Esophagus squamous epithelium (tissue), 4 donors: ENCODE measurements at regions not wholly inside any gene's neighbourhood (a gene's known extent, or its start where the extent isn't known, plus 50 kb on each side); places are given as distances from the start of the nearest gene placed in this dataset.

Experiments used
- CTCF ChIP-seq, 6 experiments: fragments of 450-650 bp in 4 of 6; fragments of 200-600 bp in 2 of 6; sonication (generic) in 2 of 6; IDR thresholded peaks; one replicate each; pipeline ENCODE4 v1.5.1; 2016 to 2019; ENCODE audit warnings: antibody characterized with exemption in 6 of 6, mild to moderate bottlenecking in 4 of 6, moderate library complexity in 4 of 6
- POLR2A ChIP-seq, 4 donors: fragments of 450-650 bp; IDR thresholded peaks; one replicate each; pipeline ENCODE4 v1.6.1; 2017; ENCODE audit warnings: antibody characterized with exemption in 4 of 4, mild to moderate bottlenecking in 4 of 4, moderate library complexity in 3 of 4

- TF ChIP-seq POLR2A (IDR thresholded peaks at IDR 0.05) (no peak), CTCF (IDR thresholded peaks at IDR 0.05) (no peak)
These were observed 313.2 kb downstream of the TFAP2A start for GRCh38 chr6:10101551-10102252.
